ENCODE measurements at regions not wholly inside any gene's neighbourhood (a gene's known extent, or its start where the extent isn't known, plus 50 kb on each side); places are given as distances from the start of the nearest gene placed in this dataset.

DNA sequence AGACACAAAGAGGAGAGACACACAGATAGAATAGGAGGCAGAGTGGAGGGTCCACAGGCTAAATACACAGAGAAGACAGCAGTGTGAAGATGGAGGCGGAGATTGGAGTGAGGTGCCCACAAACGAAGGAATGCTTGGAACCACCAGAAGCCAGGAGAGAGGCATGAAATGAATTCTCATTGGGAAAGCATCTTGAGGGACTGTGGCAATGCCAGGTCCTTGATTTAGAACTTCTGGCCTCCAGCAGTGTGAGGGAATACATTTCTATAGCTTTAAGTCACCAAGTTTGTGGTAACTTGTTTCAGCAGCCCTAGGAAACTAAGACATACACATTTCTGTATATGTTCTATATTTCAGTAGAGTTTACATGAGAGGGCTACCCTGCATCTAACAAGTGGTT is 396.6 kb upstream of the ZNF608 start:
- TF ChIP-seq EP300 (IDR thresholded peaks at IDR 0.05) (no peak), POLR2A (IDR thresholded peaks at IDR 0.05) (no peak)
- TF ChIP-seq, protein P1, sequence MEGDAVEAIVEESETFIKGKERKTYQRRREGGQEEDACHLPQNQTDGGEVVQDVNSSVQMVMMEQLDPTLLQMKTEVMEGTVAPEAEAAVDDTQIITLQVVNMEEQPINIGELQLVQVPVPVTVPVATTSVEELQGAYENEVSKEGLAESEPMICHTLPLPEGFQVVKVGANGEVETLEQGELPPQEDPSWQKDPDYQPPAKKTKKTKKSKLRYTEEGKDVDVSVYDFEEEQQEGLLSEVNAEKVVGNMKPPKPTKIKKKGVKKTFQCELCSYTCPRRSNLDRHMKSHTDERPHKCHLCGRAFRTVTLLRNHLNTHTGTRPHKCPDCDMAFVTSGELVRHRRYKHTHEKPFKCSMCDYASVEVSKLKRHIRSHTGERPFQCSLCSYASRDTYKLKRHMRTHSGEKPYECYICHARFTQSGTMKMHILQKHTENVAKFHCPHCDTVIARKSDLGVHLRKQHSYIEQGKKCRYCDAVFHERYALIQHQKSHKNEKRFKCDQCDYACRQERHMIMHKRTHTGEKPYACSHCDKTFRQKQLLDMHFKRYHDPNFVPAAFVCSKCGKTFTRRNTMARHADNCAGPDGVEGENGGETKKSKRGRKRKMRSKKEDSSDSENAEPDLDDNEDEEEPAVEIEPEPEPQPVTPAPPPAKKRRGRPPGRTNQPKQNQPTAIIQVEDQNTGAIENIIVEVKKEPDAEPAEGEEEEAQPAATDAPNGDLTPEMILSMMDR (IDR thresholded peaks at IDR 0.05) = no peak

Measured in sigmoid colon (tissue), 4 donors.